Endodermal cell (in vitro differentiated cells): ENCODE measurements at regions not wholly inside any gene's neighbourhood (a gene's known extent, or its start where the extent isn't known, plus 50 kb on each side); places are given as distances from the start of the nearest gene placed in this dataset.

Source experiments
- DNase-seq: peaks from one replicate; pipeline ENCODE4 v3.0.0-alpha.2; 2017
- H3K27ac ChIP-seq: 2 replicates; pipeline ENCODE4 v1.5.1; 2013; ENCODE audit warnings: mild to moderate bottlenecking, low read depth, low read length, moderate library complexity
- H3K27me3 ChIP-seq: 2 replicates; pipeline ENCODE4 v1.6.1; 2013; ENCODE audit warnings: mild to moderate bottlenecking, low read length, moderate library complexity; ENCODE audit not compliant: insufficient read depth, control insufficient read depth, poor library complexity, severe bottlenecking
- H3K36me3 ChIP-seq: 2 replicates; pipeline ENCODE4 v1.7.0; 2013; ENCODE audit warnings: mild to moderate bottlenecking, low read length, moderate library complexity; ENCODE audit not compliant: control insufficient read depth, insufficient read depth
- H3K4me1 ChIP-seq: one replicate; pipeline ENCODE4 v1.7.0; 2013; ENCODE audit warnings: low read length; ENCODE audit not compliant: control insufficient read depth, insufficient read depth
- H3K4me3 ChIP-seq: 2 replicates; pipeline ENCODE4 v1.5.1; 2013; ENCODE audit warnings: mild to moderate bottlenecking, low read length, moderate library complexity
- H3K9ac ChIP-seq: 2 replicates; pipeline ENCODE4 v1.6.1; 2013; ENCODE audit warnings: mild to moderate bottlenecking, low read length, moderate library complexity; ENCODE audit not compliant: poor library complexity, severe bottlenecking; ENCODE audit errors: extremely low read depth
- H3K9me3 ChIP-seq: 2 replicates; pipeline ENCODE4 v1.6.1; 2013; ENCODE audit warnings: mild to moderate bottlenecking, low read length, moderate library complexity; ENCODE audit not compliant: control insufficient read depth
- H3K27ac Mint-ChIP-seq: 2 replicates; pipeline ENCODE4 v1.8.0; 2020; ENCODE audit warnings: mixed read lengths
- H3K27me3 Mint-ChIP-seq: 2 replicates; pipeline ENCODE4 v1.8.0; 2021; ENCODE audit warnings: mild to moderate bottlenecking, mixed read lengths; ENCODE audit not compliant: insufficient read depth
- H3K36me3 Mint-ChIP-seq: 2 replicates; pipeline ENCODE4 v1.8.0; 2020; ENCODE audit warnings: low read depth, mixed read lengths
- H3K4me1 Mint-ChIP-seq: 2 replicates; pipeline ENCODE4 v1.8.0; 2020; ENCODE audit warnings: mixed read lengths
- H3K4me3 Mint-ChIP-seq: 2 replicates; pipeline ENCODE4 v1.8.0; 2020; ENCODE audit warnings: mild to moderate bottlenecking, moderate library complexity, mixed read lengths
- H3K9me3 Mint-ChIP-seq: 2 replicates; pipeline ENCODE4 v1.8.0; 2020; ENCODE audit warnings: mild to moderate bottlenecking, mixed read lengths
- CTCF ChIP-seq: fragments of 200-600 bp; sonication (generic); conservative IDR thresholded peaks from 2 replicates; pipeline ENCODE4 v1.5.0; 2021; ENCODE audit warnings: antibody characterized with exemption, mild to moderate bottlenecking
- WGBS, 2 experiments: methylation state at CpG; one replicate each; pipeline versions ENCODE4 v1.1.5 to v1.1.7; 2013; ENCODE audit warnings: missing lambda C conversion rate in 2 of 2, mixed read lengths in 1 of 2; ENCODE audit not compliant: insufficient coverage in 1 of 2, insufficient read length in 1 of 2; 5-methylcytosine and 5-hydroxymethylcytosine counted together

DNA sequence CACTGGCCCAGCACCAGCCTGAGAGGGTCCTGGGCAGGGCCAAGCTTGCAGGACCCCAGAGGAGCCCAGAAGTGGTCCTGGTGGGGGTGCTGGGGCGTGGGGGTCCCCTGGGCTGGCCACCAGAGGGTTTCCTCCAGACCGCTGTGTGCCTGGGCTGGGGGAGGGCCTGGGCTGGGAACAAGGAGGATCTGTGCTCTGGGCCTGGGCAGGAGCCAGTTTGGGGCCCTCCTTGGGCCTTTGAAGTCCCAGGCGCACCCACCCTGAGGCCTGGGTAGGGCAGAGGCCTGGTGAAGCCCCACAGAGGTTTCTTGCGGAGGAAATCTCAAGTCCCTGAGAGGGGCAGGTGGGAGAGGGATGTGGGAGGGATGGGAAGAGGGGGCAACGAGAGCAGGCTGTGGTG, 63.4 kb upstream of the GPC1 start:
- no peak overlapping the region for H3K27ac Mint-ChIP-seq
- no peak for DNase-seq
- no peaks in the 10 kb centered on the region for H3K9me3 Mint-ChIP-seq
- Histone ChIP-seq H3K27me3 (no peaks in the 10 kb centered on the region), H3K36me3 (no peaks in the 10 kb centered on the region), H3K27ac (no peak overlapping the region), H3K9ac (no peak overlapping the region), H3K9me3 (no peaks in the 10 kb centered on the region), H3K4me1 (no peaks in the 10 kb centered on the region), H3K4me3 (no peak overlapping the region)
- H3K4me3 Mint-ChIP-seq, result no peak overlapping the region
- no peaks in the 10 kb centered on the region for H3K27me3 Mint-ChIP-seq
- no peaks in the 10 kb centered on the region for H3K36me3 Mint-ChIP-seq
- TF ChIP-seq CTCF, result no peak
- 60 to 86% methylated on average over 2 to 5 of the region's 5 CpGs for WGBS, 2 experiments
- no peaks in the 10 kb centered on the region for H3K4me1 Mint-ChIP-seq

- Mint-ChIP-seq H3K27ac (no peak overlapping the region), H3K27me3 (no peaks in the 10 kb centered on the region), H3K36me3 (no peaks in the 10 kb centered on the region), H3K4me3 (no peak overlapping the region), H3K4me1 (no peaks in the 10 kb centered on the region), H3K9me3 (no peaks in the 10 kb centered on the region)
- no peak overlapping the region for H3K4me3 ChIP-seq
- H3K9me3 ChIP-seq, result no peaks in the 10 kb centered on the region
- H3K27ac ChIP-seq, result no peak overlapping the region
- TF ChIP-seq CTCF, result no peak
- no peak for DNase-seq
- no peaks in the 10 kb centered on the region for H3K36me3 ChIP-seq
- no peaks in the 10 kb centered on the region for H3K27me3 ChIP-seq
- no peaks in the 10 kb centered on the region for H3K4me1 ChIP-seq
- no peak overlapping the region for H3K9ac ChIP-seq
- whole genome bisulfite sequencing, 2 experiments, result 87 to 95% methylated on average over 11 to 20 of the region's 20 CpGs
Measured at GRCh38 chr2:240373289-240373885, 62.1 kb upstream of the GPC1 start.

GRCh38 chr2:240374085-240374907, 61.2 kb upstream of the GPC1 start:
- Histone ChIP-seq H3K36me3 (no peaks in the 10 kb centered on the region), H3K27me3 (no peaks in the 10 kb centered on the region), H3K9ac (no peak overlapping the region), H3K9me3 (no peaks in the 10 kb centered on the region), H3K27ac (no peak overlapping the region), H3K4me3 (no peak overlapping the region), H3K4me1 (no peaks in the 10 kb centered on the region)
- Mint-ChIP-seq H3K36me3 (no peaks in the 10 kb centered on the region), H3K9me3 (no peaks in the 10 kb centered on the region), H3K27me3 (peaks cover 3% of the 10 kb centered on the region), H3K27ac (no peak overlapping the region), H3K4me3 (no peak overlapping the region), H3K4me1 (no peaks in the 10 kb centered on the region)
- TF ChIP-seq CTCF, result no peak
- 73 to 81% methylated on average over 19 to 22 of the region's 22 CpGs for WGBS, 2 experiments
- DNase-seq, result peak; percentile 63
